Fibroblast of skin of scalp (primary cell): ENCODE measurements at regions not wholly inside any gene's neighbourhood (a gene's known extent, or its start where the extent isn't known, plus 50 kb on each side); places are given as distances from the start of the nearest gene placed in this dataset.
A peak's percentile ranks its signal among the peaks of the same experiment; 100 is the strongest.

Experiments
- DNase-seq: peaks from one replicate; pipeline ENCODE4 v3.0.0-alpha.2; 2013

DNA sequence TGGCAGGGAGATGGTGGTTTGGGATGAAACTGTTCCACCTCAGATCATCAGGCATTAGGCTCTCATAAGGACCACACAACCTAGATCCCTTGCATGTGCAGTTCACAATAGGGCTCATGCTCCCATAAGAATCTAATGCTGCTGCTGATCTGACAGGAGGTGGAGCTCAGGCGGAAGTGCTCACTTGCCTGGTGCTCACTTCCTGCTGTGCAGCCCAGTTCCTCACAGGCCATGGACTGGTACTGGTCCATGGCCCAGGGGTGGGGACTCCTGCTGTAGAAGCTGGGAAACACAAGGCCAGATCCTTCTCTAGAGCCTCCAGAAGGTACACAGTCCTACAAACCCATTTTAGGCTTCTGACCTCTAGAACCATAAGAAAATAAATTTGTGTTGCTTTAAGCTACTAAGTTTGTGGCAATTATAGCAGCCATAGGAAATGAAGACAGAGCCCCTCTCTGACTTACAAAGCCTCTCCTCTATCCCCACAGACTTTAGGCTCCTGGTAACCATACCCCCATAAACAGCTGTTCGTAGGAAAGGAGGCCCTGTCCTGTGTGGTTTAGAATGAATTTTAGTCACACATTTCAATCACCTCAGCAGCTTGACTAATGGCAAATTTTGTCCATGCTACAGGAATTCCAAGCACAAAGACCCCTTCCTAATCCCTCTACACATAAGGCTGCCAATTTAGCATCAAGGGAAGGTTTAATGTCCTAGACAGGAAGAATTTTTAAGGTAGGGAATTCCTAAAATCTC is 206.1 kb upstream of the PHYHIPL start:
- DNase-seq = no peak

DNA sequence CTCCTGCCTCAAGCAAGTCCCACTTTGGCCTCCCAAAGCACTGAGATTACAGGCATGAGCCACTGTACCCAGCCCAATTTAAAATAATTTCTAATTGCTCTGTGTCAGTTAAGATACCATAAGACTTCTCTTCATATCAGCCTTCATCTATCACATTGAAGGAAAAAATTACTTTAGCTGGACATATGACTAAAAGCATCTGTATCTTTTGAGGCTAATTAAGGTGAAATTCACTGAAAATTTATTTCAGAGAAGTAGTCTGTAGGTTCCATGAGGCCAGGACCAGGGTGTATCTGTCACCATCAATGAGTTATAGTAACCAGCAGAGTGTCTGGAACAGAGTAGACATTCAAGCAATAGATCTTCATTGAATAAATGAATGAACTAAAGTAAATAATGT is 205.2 kb upstream of the PHYHIPL start:
- no peak for DNase-seq

DNA sequence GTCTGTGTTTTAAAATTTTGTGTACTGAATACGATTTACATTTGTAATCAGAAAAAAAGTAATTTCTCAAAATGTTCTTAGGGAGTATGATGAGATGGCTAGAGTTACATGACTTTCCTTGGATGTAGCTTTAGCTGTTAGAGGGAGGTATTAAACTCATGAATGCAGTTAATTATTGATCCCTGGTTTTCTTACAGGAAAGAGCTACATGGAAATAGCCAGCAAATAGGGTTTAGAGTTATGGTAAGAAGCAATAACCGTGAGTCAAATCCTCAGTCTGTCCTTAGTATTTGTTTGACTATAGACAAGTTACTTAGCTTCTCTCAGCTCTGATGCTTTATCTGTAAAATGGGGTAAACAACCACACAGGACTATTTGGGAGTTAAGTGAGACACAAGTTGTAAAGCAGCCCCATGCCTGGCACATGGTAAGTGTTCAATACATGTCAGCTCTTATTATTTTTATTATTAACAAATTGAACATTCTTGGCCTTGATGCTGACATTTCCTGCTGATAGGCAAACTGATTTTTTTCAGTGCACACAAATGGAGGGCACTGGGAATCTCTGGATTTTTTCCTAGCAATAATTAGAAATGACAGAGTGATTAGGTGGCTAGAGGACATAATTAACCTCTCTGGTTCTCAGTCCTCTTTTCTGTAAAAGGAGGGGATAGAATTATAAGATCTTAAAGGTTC is 204.5 kb upstream of the PHYHIPL start:
- no peak for DNase-seq

DNA sequence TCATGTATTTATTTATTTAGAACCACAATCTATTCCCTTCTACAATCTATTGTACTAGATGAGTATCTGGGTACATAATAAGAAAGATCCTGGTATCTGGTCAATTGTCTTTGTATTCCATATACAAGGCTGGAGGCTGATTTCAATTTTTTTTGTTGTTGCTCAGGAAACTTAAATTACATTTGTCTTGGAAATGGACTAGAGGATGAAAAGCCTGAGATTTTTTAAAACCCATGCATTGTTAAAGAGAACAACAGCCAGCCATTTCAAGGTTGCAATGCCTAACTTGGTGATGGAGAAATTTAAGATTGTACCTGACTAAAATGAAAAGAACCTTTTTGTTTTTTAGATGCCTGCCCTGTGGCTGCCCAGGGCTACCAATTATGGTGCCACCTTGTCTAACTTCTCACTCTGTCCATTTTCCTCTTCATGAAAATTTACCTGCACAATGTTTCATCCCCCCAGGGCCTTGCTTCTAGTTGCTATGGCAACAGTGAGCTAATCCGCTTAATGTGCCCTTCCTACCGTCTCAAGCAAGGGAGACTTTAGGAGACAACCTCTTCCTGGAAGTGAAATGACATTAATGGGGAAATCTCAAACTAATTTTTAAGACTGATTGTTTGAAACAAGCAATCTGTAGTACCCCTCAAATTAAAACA is 203.7 kb upstream of the PHYHIPL start:
- DNase-seq = no peak

DNA sequence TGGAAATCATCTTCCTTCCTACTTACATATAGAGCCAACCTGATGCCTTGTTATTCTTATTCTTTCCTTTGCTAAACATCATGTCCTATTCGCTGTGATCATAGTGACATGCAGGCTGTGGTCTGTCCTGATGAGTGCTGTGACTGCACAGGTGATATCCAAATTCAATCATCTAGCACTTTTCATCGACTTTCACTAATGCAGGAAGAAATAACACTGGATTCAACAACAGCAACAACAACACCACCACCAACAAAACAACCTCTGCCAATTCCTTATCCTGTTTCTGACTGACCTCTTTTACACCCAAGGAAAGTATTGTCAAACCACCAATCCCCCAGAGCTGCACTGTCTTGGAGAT is 203.2 kb upstream of the PHYHIPL start:
- DNase-seq = no peak

DNA sequence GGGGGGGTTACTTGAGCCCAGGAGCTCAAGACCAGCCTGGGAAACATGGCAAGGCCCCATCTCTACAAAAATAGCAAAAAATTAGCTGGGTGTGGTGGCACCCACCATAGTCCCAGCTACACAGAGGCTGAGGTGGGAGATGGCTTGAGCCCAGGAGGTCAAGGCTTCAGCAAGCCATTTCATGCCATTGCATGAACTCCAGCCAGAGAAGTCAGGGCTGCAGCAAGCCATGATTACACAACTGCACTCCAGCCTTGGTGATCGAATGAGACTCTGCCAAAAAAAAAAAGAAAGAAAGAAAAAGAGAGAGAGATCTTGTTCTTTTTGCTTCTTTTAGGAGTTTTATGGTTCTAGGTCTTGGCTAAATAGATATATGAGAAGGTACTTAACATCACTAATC is 200.2 kb upstream of the PHYHIPL start:
- no peak for DNase-seq

DNA sequence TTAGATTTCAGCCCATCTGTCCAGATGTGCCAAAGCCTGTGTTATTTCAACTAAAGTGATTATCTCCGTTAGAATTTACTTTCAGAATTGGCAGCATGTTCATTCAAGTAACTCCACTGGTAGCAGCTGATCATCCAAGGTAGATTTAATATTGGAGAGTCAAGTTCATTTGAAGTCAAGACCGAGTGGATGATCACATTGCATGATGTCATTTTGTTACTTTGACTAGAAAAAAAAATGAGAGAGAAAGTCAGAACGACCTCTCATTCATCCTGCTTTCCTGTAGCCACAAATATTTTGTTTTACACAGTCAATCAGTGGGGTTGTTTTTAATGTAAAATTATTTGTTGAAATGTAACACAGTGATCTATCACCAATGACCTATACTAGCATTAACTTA is 196.7 kb upstream of the PHYHIPL start:
- no peak for DNase-seq

DNA sequence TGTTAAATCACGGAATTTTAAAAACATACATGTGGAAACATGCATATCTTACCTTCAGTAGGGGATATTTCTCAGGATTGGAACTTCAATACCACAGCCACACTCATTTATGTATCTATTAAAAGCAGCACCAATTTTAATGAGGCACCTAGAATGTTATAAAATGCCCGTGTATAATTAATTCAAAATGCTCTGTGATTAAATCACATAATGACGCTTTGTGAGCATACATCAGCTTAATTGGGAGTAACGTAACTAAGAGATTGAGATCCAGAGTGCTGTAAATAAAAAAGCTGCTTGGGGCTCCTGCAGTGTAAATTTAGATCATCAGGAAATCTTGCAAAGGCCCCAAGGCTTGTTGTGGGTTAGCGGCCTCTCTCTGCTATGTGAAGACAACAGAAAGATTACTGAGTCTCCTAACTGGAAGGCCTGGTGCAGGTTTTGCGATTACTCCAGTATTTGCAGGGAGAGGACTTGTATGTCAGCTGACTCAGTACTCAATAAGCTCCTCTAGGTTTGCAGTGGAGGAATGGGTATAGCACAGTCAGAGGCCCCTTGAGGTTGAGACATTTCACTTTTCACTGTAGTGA is 195.5 kb upstream of the PHYHIPL start:
- no peak for DNase-seq

DNA sequence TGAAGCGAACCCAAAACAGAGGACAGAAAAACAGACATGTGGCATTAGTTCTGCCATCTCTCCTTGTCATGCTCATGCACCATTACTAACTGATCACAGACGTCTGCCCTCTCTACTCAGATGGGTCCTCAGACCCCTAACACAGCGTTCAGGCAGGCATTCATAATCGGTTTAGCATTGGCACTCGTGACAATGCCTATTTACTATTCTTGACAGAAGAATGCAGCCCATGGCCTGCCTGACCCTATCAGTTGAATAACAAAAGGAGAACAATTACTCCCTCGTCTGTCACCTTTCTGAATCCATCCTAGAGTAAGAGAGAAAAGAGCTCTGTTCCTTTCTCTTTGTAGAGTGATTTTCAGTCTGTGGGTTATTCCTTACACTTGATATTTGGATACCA is 194.6 kb upstream of the PHYHIPL start:
- no peak for DNase-seq

DNA sequence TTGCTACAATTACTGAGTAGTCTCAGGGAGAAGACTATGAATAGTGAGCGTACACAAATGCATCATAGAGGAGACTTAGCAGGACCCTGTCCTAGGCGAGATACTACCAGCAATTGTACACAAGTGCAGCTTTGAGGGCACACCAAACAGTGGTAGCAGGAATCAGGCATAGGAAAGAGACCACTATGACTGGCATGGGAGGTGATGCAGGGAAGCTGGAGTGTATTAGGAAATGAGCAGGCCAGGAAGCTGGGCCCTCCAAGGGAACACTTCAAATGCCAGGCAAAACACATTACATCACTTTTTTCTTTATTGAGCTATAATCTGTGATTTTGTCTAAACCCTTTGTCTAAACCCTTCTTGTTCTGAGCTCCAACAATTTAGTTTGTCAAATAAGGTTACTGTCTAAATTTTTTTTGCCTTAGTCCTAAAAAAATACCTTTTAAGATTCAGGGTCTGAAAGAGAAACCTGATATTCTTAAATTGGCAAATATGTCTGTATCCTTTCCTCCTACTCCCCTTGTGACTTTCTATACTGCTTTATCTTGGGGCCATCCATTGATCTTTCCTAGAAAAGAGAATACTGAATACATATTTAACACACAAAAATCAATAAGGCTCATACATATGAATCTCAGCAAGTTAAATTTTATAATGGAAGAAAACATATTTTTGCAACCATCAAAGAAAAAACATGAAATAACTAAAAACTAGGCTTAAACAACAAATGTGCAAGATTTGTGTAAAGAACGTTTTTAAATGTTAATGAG is 193.8 kb upstream of the PHYHIPL start:
- DNase-seq = no peak

DNA sequence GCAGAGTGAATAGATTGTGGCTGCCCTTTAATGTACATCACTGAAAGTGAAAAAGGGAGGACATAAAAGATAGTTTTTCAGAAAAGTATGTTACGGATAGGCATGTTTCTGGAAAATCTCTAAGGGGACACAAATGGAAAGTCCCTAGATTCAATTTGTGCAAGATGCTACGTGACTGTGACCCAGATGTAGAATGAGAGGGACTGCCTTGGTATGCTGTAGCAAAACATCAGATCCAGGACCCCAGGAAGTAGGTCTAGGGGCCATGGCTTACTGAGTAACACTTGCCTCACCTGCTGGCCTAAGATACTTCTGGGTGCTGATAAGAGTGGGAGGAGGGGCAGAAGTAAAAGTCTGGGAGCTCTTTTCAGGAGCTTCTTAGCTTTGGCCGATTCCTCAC is 191.2 kb upstream of the PHYHIPL start:
- DNase-seq = no peak

DNA sequence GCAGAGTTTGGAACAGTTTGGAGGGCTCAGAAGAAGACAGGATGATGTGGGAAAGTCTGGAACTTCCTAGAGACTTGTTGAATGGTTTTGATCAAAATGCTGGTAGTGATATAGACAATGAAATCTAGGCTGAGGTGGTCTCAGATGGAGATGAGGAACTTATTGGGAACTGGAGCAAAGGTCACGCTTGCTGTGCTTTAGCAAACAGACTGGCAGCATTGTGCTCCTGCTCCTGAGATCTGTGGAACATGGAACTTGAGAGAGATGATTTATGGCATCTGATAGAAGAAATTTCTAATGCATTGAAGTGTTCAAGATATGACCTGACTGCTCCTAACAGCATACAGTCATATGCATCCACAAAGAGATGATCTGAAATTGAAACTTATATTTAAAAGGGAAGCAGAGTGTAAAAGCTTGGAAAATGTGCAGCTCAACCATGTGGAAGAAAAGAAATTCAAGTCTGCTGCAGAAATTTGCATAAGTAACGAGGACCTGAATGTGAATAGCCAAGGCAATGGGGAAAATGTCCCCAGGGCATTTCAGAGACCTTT is 186.9 kb upstream of the PHYHIPL start:
- no peak for DNase-seq

DNA sequence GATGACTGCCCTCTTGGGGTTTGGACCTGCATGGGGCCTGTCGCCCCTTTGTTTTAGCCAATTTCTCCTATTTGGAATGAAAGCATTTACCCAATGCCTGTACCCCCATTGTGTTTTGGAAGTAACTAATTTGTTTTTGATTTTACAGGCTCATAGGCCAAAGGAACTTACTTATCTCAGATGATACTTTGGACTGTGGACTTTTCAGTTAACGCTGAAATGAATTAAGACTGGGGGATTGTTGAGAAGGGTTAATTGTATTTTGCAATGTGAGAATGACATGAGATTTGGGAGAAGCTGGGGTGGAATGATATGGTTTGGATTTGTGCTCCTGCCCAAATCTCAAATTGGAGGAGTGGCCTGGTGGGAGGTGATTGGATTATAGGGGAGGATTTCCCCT is 185.8 kb upstream of the PHYHIPL start:
- no peak for DNase-seq

DNA sequence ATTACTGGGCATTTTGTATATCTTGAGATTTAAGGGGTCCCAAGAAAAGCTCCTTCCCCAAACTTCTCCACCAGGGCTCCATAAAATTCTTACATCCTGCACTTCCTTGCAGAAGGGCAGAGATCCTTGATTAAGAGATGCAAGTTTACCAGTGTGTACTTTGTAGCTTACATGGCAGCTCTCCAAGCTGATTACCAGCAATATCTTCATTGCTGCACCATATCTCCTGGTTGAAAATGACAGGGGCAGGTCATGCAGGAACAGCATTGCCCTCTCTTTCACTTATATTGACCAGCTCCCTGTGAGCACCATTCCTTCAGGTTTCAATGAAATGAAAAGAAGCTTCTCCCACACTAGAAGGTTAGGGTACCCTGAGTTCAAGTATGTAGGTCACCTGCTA is 184.6 kb upstream of the PHYHIPL start:
- no peak for DNase-seq

DNA sequence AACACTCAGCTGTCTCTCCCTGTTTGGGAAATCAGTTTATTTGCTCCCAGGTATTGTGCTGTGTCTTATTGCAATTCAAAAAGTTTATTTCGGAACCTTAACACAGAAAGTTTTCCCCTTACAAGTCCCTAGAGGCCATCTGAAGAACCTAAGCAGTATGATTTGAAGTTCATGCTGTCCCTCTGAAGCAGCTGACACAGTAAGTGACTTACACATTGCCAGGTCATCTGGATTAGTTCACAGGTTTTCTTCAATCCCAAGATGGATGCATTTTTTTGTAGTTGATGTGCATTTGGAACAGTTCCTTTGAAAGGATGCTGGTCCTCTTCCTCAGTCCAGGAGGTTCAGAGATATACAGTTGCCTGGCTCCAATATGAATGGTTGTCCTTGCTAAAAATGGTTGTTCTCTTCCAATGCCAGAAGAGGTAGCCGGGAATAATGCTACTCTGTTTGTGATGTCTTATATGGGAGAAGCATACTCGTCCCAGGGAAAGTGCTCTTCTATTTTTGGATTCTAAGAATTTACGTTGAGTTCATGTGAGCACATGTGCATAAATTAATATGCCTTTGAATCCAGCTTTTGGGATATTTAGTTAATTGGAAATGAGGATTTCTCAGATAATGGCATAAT is 183.5 kb upstream of the PHYHIPL start:
- no peak for DNase-seq

DNA sequence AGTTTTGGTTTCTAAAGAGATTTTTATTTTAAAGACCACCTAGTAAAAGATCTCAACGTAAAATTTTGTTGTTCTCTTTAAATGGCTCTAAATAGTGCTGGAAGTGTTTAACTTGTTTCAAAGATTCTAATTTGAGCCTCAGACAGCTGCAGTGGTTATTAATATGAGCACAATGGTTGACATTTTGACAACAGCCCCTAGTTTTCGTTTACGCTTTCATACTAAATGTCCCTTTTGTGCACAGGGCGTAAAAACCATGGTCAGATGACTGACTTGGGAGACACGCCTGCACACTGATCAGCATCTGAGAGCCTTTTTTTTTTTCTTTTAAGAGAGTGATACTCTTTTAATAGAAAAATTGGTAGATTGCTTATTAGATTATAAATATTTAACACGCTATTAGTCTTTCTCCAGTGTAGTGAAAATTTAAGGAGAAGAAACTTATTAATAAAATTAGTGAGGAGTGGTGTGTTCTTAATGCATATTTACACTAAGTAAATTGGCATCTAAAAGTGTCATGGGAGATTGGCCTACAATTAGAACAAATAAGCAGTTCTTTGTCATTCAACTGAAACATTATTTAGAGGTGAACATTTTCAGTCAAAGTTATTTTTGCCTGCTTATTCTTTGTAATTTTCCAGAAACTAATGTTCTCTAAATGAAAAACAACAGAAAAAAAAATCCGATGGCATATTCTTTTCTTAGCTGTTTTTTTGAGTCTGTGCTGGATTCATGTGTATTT is 182.8 kb upstream of the PHYHIPL start:
- no peak for DNase-seq

DNA sequence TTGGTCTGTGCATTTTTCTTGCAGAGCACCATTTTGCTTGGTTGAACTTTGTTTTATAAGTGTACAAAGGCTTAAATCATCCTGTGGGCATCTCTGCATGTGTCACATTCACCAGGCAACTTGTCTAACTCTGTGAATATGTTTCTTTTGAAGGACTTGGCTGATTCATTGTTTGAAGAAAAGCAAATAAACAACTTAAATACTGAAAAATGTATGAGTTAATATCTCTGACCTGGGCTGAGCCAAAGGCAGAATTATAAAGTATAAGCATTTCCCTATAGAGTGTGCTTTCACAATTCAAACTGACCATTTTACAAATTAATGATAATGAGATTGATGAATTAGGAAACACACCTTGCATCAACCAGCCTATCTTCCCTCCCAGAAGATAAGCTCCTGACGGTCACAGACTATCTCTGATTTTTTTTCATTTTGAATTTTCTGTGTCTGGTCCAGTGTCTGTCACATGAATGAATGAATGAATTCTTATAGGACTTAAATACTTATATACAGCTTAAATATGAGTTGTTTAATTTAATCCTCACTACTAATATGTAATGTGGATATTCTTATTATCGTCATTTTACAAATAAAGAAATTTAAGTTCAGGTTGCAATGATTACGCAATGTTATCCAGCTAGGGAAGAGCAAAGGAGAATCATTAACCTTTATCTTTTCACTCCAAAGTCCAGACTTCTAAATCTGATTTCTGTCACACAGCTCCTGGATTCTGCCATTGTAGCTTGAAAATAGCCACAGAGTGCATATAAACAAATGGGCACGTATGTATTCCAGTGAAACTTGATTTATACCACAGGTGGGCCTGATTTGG is 182.0 kb upstream of the PHYHIPL start:
- DNase-seq = peak; percentile 36

DNA sequence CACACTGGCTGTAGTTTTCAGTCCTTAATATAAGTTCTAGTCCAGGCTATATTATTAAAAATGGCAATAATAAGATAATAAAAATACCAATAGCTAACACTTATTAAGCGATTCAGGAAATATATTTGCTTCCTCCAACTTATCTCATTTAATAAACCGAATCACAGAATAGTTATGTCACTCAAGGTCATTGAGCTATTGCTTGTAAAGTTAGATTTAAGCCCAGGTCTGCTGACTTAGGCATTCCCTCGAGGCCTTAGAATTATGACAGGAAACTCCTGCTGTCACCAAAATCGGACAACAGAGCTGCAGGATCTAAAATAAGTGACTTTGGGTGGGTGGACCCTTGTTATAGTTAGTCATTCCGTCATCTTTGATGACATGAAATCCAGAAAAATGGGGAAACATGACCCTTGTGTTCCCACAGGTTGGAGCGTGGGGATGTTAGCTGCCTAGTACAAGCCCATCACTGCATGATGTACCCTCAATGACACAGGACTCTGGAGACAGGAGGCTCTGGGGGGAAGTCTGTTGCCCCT is 181.3 kb upstream of the PHYHIPL start:
- DNase-seq = no peak

DNA sequence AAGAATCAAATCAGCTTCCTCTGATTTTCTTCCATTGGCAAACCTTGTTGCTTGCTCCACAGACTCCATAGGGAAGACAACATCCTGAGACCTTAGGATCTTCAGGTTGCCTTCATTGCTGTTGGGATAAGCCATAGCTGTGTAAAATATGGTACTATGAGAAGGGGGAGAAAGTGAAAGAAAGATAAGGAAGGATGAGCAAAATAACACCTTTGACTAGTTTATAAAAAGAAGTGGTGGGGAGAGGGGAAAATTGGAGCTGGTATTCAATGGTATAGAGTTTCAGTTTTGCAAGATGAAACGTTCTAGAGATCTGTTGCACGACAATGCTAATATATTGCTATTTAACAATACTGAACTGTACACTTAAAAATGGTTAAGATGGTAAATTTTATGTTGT is 180.4 kb upstream of the PHYHIPL start:
- DNase-seq = no peak

DNA sequence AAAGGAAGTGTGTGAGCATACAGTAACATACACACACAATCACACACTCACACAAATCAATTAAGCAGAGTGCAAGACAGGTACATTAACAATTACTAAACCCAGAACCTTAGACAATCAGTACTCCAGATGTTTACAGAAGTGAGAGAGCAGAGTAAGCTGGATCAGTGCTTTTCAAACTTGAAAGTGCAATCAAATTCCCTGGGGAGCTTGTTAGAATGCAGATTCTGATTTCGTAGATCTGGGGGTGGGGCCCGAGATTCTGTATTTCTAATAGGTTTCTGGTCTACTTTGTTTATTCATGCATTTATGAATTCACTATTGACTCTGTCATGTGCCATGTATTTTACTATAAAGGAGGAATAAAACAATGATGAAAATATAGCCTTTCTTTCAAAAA is 179.6 kb upstream of the PHYHIPL start:
- DNase-seq = no peak
